ENCODE measurements at regions not wholly inside any gene's neighbourhood (a gene's known extent, or its start where the extent isn't known, plus 50 kb on each side); places are given as distances from the start of the nearest gene placed in this dataset.

DNA sequence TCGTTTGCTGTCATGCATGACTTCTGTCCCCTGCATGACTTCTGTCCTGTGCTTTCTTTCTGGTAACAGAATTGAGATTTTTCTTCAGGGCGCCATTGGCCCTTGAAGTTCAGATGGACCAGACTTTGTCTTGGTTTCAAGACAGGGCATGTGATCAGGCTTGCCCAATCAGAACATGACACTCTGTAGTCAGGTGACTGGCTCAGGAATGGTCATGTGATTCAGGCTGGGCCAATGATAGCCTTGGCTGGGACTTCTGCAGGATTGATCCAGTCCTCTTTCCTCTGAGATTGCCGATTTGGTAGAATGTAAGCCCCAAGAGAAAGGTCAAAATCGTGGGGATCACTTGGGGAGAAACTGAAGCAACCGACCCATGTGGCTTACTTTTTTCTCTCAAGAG lies 90.5 kb upstream of the ALX4 start:
- Histone ChIP-seq H3K27ac (ENCODE audit: low read depth, low read length) (no peak overlapping the region), H3K4me1 (ENCODE audit: control insufficient read depth in 1 of 2, insufficient read depth in 2 of 2, low read length in 2 of 2) (no peaks in the 10 kb centered on the region), H3K36me3 (ENCODE audit: control insufficient read depth in 1 of 2, insufficient read depth in 2 of 2, low read length in 2 of 2) (no peaks in the 10 kb centered on the region), H3K27me3 (ENCODE audit: insufficient read depth, low read length) (peaks cover 4% of the 10 kb centered on the region; the same call in 1 of the 2 replicates), H3K9me2 (ENCODE audit: insufficient read depth) (no peaks in the 10 kb centered on the region), H2AFZ (ENCODE audit: low read depth, low read length, poor library complexity, severe bottlenecking) (peak overlapping the region; percentile 88), H3K79me2 (ENCODE audit: insufficient read depth, low read length) (no peaks in the 10 kb centered on the region), H3K9ac (ENCODE audit: low read length) (no peak overlapping the region), H3K9me3 (ENCODE audit: control insufficient read depth in 1 of 2, insufficient read depth in 1 of 2, low read depth in 1 of 2, low read length in 2 of 2) (no peaks in the 10 kb centered on the region), H4K20me1 (ENCODE audit: insufficient read depth) (no peaks in the 10 kb centered on the region), H3K4me3 (replicated peaks in 1 of 2; ENCODE audit: low read depth in 1 of 2, low read length in 2 of 2) (no peak overlapping the region), H3K4me2 (ENCODE audit: low read length) (peak overlapping the region; percentile 12; the same call in 1 of the 2 replicates)
- RAD21 ChIA-PET (ENCODE audit: low non-redundant PET in 1 of 2, low total read pairs in 2 of 2, uncharacterized antibody in 2 of 2, unreplicated experiment in 2 of 2), result no interaction called here
- POLR2A ChIA-PET, result no interaction called here
- intact Hi-C loops (cut with micrococcal nuclease), result no loop called here
- ATAC-seq (peak; percentile 77), DNase-seq (ENCODE audit: low read depth, low spot score) (no peak)
- CTCF ChIA-PET, result no interaction called here
- BruUV-seq (replicated peaks), result no TSS peak
- TF ChIP-seq SIN3A (IDR thresholded peaks at IDR 0.05; ENCODE audit: low read depth) (no peak), ELF1 (IDR thresholded peaks at IDR 0.05; ENCODE audit: borderline replicate concordance, low read depth) (no peak), ATF3 (IDR thresholded peaks at IDR 0.05) (no peak), REST (IDR thresholded peaks at IDR 0.05; ENCODE audit: low read depth) (no peak), RAD21 (IDR thresholded peaks at IDR 0.05; ENCODE audit: low read depth) (no peak), CTCF (IDR thresholded peaks at IDR 0.05 in 2 of 3, conservative IDR thresholded peaks at IDR 0.05 in 1 of 3; ENCODE audit: borderline replicate concordance in 1 of 3, insufficient read depth in 1 of 3, low read depth in 2 of 3, low read length in 2 of 3) (no peak)
- TF ChIP-seq, protein P1, sequence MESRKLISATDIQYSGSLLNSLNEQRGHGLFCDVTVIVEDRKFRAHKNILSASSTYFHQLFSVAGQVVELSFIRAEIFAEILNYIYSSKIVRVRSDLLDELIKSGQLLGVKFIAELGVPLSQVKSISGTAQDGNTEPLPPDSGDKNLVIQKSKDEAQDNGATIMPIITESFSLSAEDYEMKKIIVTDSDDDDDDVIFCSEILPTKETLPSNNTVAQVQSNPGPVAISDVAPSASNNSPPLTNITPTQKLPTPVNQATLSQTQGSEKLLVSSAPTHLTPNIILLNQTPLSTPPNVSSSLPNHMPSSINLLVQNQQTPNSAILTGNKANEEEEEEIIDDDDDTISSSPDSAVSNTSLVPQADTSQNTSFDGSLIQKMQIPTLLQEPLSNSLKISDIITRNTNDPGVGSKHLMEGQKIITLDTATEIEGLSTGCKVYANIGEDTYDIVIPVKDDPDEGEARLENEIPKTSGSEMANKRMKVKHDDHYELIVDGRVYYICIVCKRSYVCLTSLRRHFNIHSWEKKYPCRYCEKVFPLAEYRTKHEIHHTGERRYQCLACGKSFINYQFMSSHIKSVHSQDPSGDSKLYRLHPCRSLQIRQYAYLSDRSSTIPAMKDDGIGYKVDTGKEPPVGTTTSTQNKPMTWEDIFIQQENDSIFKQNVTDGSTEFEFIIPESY (IDR thresholded peaks at IDR 0.05; ENCODE audit: extremely low read depth, insufficient replicate concordance, low read length), result no peak

All from HCT116 (cell line).